ENCODE measurements at regions not wholly inside any gene's neighbourhood (a gene's known extent, or its start where the extent isn't known, plus 50 kb on each side); places are given as distances from the start of the nearest gene placed in this dataset.

DNA sequence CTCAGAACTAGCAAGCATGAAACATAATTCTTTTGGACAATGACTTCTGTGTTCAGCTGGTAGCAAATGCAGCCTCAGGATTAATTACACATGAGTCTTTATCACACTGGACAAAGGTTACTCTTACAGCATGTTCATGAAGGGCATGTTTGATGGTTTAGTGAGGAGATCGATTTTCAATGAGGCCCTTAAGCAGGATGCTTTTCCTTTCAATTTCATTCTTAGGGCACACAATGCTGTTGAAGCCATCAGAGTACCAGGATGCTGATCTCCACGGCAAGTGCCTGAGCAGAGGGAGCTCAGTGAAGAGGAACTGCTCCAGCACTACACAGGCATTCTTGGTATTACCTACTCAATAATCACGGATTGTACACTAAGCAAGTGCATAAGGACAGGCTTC lies 542.0 kb downstream of the SNAPC1 start:
- BruUV-seq (replicated peaks) = no TSS peak
- no peak for DNase-seq
- ChIA-PET CTCF (interaction anchor here (0.6 kb wide), 1 partner anchor 404 kb away, joined by 5 read pairs; no protein-coding TSS in a partner anchor), POLR2A (no interaction called here)
- no peak overlapping the region for H3K4me3 ChIP-seq (ENCODE audit: low read depth, low read length)
- H3K27me3 ChIP-seq (replicated peaks; ENCODE audit: control insufficient read depth, insufficient read depth, low read length) = no peaks in the 10 kb centered on the region
- TF ChIP-seq, protein P1, sequence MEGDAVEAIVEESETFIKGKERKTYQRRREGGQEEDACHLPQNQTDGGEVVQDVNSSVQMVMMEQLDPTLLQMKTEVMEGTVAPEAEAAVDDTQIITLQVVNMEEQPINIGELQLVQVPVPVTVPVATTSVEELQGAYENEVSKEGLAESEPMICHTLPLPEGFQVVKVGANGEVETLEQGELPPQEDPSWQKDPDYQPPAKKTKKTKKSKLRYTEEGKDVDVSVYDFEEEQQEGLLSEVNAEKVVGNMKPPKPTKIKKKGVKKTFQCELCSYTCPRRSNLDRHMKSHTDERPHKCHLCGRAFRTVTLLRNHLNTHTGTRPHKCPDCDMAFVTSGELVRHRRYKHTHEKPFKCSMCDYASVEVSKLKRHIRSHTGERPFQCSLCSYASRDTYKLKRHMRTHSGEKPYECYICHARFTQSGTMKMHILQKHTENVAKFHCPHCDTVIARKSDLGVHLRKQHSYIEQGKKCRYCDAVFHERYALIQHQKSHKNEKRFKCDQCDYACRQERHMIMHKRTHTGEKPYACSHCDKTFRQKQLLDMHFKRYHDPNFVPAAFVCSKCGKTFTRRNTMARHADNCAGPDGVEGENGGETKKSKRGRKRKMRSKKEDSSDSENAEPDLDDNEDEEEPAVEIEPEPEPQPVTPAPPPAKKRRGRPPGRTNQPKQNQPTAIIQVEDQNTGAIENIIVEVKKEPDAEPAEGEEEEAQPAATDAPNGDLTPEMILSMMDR (IDR thresholded peaks at IDR 0.05; ENCODE audit: insufficient read depth in 1 of 2, low read depth in 1 of 2, low read length in 1 of 2, severe bottlenecking in 1 of 2, unreplicated experiment in 1 of 2) = no peak
- intact Hi-C loops (cut with micrococcal nuclease; ENCODE audit: unreplicated experiment) = no loop called here
- H3K9me3 ChIP-seq = no peaks in the 10 kb centered on the region
- Mint-ChIP-seq H3K4me1 (ENCODE audit: low read depth, unreplicated experiment) (no peaks in the 10 kb centered on the region), H3K9me3 (ENCODE audit: unreplicated experiment) (no peaks in the 10 kb centered on the region), H3K27ac (ENCODE audit: unreplicated experiment) (no peak overlapping the region), H3K36me3 (ENCODE audit: insufficient read depth, unreplicated experiment) (no peaks in the 10 kb centered on the region), H3K27me3 (ENCODE audit: insufficient read depth, unreplicated experiment) (peaks cover 2% of the 10 kb centered on the region), H3K4me3 (ENCODE audit: unreplicated experiment) (no peak overlapping the region)
- H3K4me1 ChIP-seq = no peaks in the 10 kb centered on the region
- H3K36me3 ChIP-seq (ENCODE audit: control insufficient read depth, insufficient read depth, low read length) = no peaks in the 10 kb centered on the region

DNA sequence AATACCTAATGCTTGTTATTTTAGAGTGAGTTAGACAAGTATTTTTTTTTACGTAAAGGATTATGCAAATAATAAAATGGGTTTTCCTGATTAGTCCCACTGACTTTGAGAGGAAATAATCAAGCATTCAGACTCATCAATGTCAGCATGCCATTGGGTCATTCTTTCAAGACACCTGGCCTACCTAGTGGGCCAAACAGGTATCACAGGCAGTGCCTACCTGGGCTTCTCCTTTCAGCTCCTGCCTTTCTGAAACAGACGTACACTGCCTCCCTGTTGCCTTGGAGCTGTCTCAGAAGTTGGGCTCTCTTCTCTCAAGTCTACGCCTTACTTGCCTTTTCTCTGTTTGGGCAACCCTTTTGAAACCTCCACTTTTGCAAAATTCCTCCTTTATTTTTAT lies 545.6 kb downstream of the SNAPC1 start:
- TF ChIP-seq, protein P1 (IDR thresholded peaks at IDR 0.05; ENCODE audit: insufficient read depth in 1 of 2, low read depth in 1 of 2, low read length in 1 of 2, severe bottlenecking in 1 of 2, unreplicated experiment in 1 of 2) = no peak
- no peaks in the 10 kb centered on the region for H3K27me3 Mint-ChIP-seq (ENCODE audit: insufficient read depth, unreplicated experiment)
- Histone ChIP-seq H3K9me3 (no peaks in the 10 kb centered on the region), H3K4me1 (no peaks in the 10 kb centered on the region), H3K36me3 (ENCODE audit: control insufficient read depth, insufficient read depth, low read length) (no peaks in the 10 kb centered on the region), H3K27me3 (replicated peaks; ENCODE audit: control insufficient read depth, insufficient read depth, low read length) (no peaks in the 10 kb centered on the region), H3K4me3 (ENCODE audit: low read depth, low read length) (no peak overlapping the region)
- ChIA-PET POLR2A (no interaction called here), CTCF (no interaction called here)
- H3K27ac Mint-ChIP-seq (ENCODE audit: unreplicated experiment) = no peak overlapping the region
- intact Hi-C loops (cut with micrococcal nuclease; ENCODE audit: unreplicated experiment) = no loop called here
- no peak for DNase-seq
- no peaks in the 10 kb centered on the region for H3K4me1 Mint-ChIP-seq (ENCODE audit: low read depth, unreplicated experiment)
- BruUV-seq (replicated peaks) = no TSS peak
- H3K9me3 Mint-ChIP-seq (ENCODE audit: unreplicated experiment) = no peaks in the 10 kb centered on the region
- no peaks in the 10 kb centered on the region for H3K36me3 Mint-ChIP-seq (ENCODE audit: insufficient read depth, unreplicated experiment)
- H3K4me3 Mint-ChIP-seq (ENCODE audit: unreplicated experiment) = no peak overlapping the region

DNA sequence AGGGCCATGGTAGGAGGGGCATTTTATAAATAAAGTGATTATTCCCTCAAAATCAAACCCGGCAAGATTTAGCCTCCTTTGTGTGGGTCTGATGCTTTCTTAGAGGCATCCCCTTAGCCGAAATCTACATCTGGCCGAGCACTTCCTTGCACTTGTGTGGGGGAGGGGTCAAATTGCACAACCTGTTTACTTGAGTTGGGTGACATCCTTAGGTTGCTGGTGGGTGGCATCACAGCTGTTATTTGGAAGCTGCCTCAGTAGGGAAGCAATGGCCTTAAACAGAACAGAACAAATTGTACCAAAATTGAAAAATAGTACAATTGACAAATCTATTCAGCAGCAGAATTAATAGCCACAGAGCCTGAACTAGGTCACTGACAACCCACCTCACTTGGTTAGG lies 546.1 kb downstream of the SNAPC1 start:
- Histone ChIP-seq H3K9me3 (no peaks in the 10 kb centered on the region), H3K27me3 (replicated peaks; ENCODE audit: control insufficient read depth, insufficient read depth, low read length) (no peaks in the 10 kb centered on the region), H3K36me3 (ENCODE audit: control insufficient read depth, insufficient read depth, low read length) (no peaks in the 10 kb centered on the region), H3K4me1 (no peaks in the 10 kb centered on the region), H3K4me3 (ENCODE audit: low read depth, low read length) (no peak overlapping the region)
- POLR2A ChIA-PET = no interaction called here
- TF ChIP-seq, protein P1 (IDR thresholded peaks at IDR 0.05; ENCODE audit: insufficient read depth in 1 of 2, low read depth in 1 of 2, low read length in 1 of 2, severe bottlenecking in 1 of 2, unreplicated experiment in 1 of 2) = no peak
- BruUV-seq (replicated peaks) = no TSS peak
- no peaks in the 10 kb centered on the region for H3K4me1 Mint-ChIP-seq (ENCODE audit: low read depth, unreplicated experiment)
- H3K27ac Mint-ChIP-seq (ENCODE audit: unreplicated experiment) = no peak overlapping the region
- intact Hi-C loops (cut with micrococcal nuclease; ENCODE audit: unreplicated experiment) = no loop called here
- no peaks in the 10 kb centered on the region for H3K9me3 Mint-ChIP-seq (ENCODE audit: unreplicated experiment)
- no peak overlapping the region for H3K4me3 Mint-ChIP-seq (ENCODE audit: unreplicated experiment)
- H3K27me3 Mint-ChIP-seq (ENCODE audit: insufficient read depth, unreplicated experiment) = no peaks in the 10 kb centered on the region
- no peak for DNase-seq
- CTCF ChIA-PET = no interaction called here
- no peaks in the 10 kb centered on the region for H3K36me3 Mint-ChIP-seq (ENCODE audit: insufficient read depth, unreplicated experiment)
